ENCODE measurements at regions not wholly inside any gene's neighbourhood (a gene's known extent, or its start where the extent isn't known, plus 50 kb on each side); places are given as distances from the start of the nearest gene placed in this dataset.
A peak's percentile ranks its signal among the peaks of the same experiment; 100 is the strongest.

- no peak overlapping the region for H3K4me3 ChIP-seq (ENCODE audit: low read depth, low read length)
- TF ChIP-seq CTCF (IDR thresholded peaks at IDR 0.05; ENCODE audit: insufficient read depth, low read length, severe bottlenecking), result no peak
- no peaks in the 10 kb centered on the region for H3K36me3 ChIP-seq (ENCODE audit: control insufficient read depth, insufficient read depth, low read length)
- H3K27me3 ChIP-seq (ENCODE audit: control insufficient read depth, insufficient read depth, low read length), result no peaks in the 10 kb centered on the region
- no peak for FAIRE-seq
- DNase-seq (ENCODE audit: low read depth), result peak; percentile 80
These were observed 372.8 kb upstream of the TBL1XR1 start for GRCh38 chr3:177569875-177570657.

- Histone ChIP-seq H3K4me3 (ENCODE audit: low read depth, low read length) (no peak overlapping the region), H3K36me3 (ENCODE audit: control insufficient read depth, insufficient read depth, low read length) (no peaks in the 10 kb centered on the region), H3K27me3 (ENCODE audit: control insufficient read depth, insufficient read depth, low read length) (no peaks in the 10 kb centered on the region)
- no peak for DNase-seq (ENCODE audit: low read depth)
- no peak for TF ChIP-seq CTCF (IDR thresholded peaks at IDR 0.05; ENCODE audit: insufficient read depth, low read length, severe bottlenecking)
- FAIRE-seq, result no peak
These were observed 374.1 kb upstream of the TBL1XR1 start for GRCh38 chr3:177571271-177571943.

- Histone ChIP-seq H3K4me3 (ENCODE audit: low read depth, low read length) (no peak overlapping the region), H3K36me3 (ENCODE audit: control insufficient read depth, insufficient read depth, low read length) (no peaks in the 10 kb centered on the region), H3K27me3 (ENCODE audit: control insufficient read depth, insufficient read depth, low read length) (no peaks in the 10 kb centered on the region)
- FAIRE-seq, result no peak
- no peak for TF ChIP-seq CTCF (IDR thresholded peaks at IDR 0.05; ENCODE audit: insufficient read depth, low read length, severe bottlenecking)
- DNase-seq (ENCODE audit: low read depth), result no peak
These were observed 374.6 kb upstream of the TBL1XR1 start for GRCh38 chr3:177571944-177572315.

- FAIRE-seq, result peak; percentile 82
- peak; percentile 89 for DNase-seq (ENCODE audit: low read depth)
- H3K27me3 ChIP-seq (ENCODE audit: control insufficient read depth, insufficient read depth, low read length), result no peaks in the 10 kb centered on the region
These were observed 377.1 kb upstream of the TBL1XR1 start for GRCh38 chr3:177574222-177574856.

GRCh38 chr3:177576746-177577145 lies 379.5 kb upstream of the TBL1XR1 start:
- no peak overlapping the region for H3K4me3 ChIP-seq (ENCODE audit: low read depth, low read length)
- no peak for TF ChIP-seq CTCF (IDR thresholded peaks at IDR 0.05; ENCODE audit: insufficient read depth, low read length, severe bottlenecking)
- FAIRE-seq (no peak), DNase-seq (ENCODE audit: low read depth) (no peak)
- H3K27me3 ChIP-seq (ENCODE audit: control insufficient read depth, insufficient read depth, low read length), result no peaks in the 10 kb centered on the region
- H3K36me3 ChIP-seq (ENCODE audit: control insufficient read depth, insufficient read depth, low read length), result no peaks in the 10 kb centered on the region

More at GRCh38 chr3:177574222-177574856, 377.1 kb upstream of the TBL1XR1 start:
- no peak overlapping the region for H3K4me3 ChIP-seq (ENCODE audit: low read depth, low read length)
- no peak for TF ChIP-seq CTCF (IDR thresholded peaks at IDR 0.05; ENCODE audit: insufficient read depth, low read length, severe bottlenecking)
- H3K36me3 ChIP-seq (ENCODE audit: control insufficient read depth, insufficient read depth, low read length), result no peaks in the 10 kb centered on the region
